ENCODE measurements at regions not wholly inside any gene's neighbourhood (a gene's known extent, or its start where the extent isn't known, plus 50 kb on each side); places are given as distances from the start of the nearest gene placed in this dataset.

DNA sequence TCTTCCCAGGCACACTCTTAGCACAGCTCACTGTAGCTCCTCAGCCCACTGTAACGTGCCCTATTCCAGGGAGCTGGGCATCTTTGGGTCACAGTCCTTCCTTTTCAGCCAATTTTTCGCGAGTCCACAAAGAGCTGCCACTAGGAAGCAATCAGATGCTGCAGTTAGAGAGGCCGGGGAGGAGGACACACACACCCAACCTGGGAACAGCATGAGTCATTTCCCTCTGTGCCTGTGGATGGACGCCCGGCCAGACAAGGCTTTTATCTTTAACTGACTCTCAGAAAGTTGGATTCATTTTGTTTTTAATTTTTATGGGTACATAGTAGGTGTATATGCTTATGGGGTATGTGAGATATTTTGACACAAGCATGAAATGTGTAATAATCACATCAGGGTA is 918.6 kb downstream of the UQCRFS1 start:
- Histone ChIP-seq H4K20me1 (ENCODE audit: control insufficient read depth, insufficient read depth) (no peaks in the 10 kb centered on the region), H2AFZ (ENCODE audit: control insufficient read depth, low read depth, low read length) (no peak overlapping the region), H3K27ac (ENCODE audit: control insufficient read depth, insufficient read depth) (no peak overlapping the region), H3K36me3 (ENCODE audit: control insufficient read depth in 2 of 2, insufficient read depth in 2 of 2, low read length in 1 of 2) (no peaks in the 10 kb centered on the region), H3K4me1 (ENCODE audit: control insufficient read depth, insufficient read depth, low read length) (no peaks in the 10 kb centered on the region), H3K4me3 (no peak overlapping the region), H3K79me2 (ENCODE audit: control insufficient read depth, insufficient read depth, low read length) (no peaks in the 10 kb centered on the region), H3K27me3 (replicated peaks in 1 of 2; ENCODE audit: control insufficient read depth in 2 of 2, insufficient read depth in 2 of 2, low read length in 1 of 2) (no peaks in the 10 kb centered on the region), H3K4me2 (ENCODE audit: control insufficient read depth, insufficient read depth) (no peak overlapping the region), H3K9ac (ENCODE audit: control insufficient read depth, insufficient read depth, low read length) (no peak overlapping the region), H3K9me3 (replicated peaks; ENCODE audit: control insufficient read depth, insufficient read depth, low read length) (no peaks in the 10 kb centered on the region)
- ChIA-PET CTCF (no interaction called here), POLR2A (no interaction called here), RAD21 (ENCODE audit: unreplicated experiment) (no interaction called here), SMC1A (ENCODE audit: uncharacterized antibody, unreplicated experiment) (interaction anchor here (1.6 kb wide), 1 partner anchor 217 kb away, joined by 4 read pairs; no protein-coding TSS in a partner anchor)
- WGBS (ENCODE audit: insufficient coverage, insufficient replicate concordance, low lambda C conversion rate, missing lambda C conversion rate): 23% methylated on average over 6 of the region's 6 CpGs
- no TSS peak for BruUV-seq (replicated peaks)
- in situ Hi-C loops (cut with MboI): no loop called here
- DNase-seq (ENCODE audit: low read depth, low spot score) (no peak), FAIRE-seq (no peak), ATAC-seq (no peak)
- intact Hi-C loops (cut with micrococcal nuclease; ENCODE audit: unreplicated experiment): no loop called here
- no peak for TF ChIP-seq SREBF1 (IDR thresholded peaks at IDR 0.05; ENCODE audit: low read length)
- no peak for TF ChIP-seq RUNX3 (IDR thresholded peaks at IDR 0.05; ENCODE audit: low read length)
- no peak for TF ChIP-seq POLR2AphosphoS2 (IDR thresholded peaks at IDR 0.05; ENCODE audit: low read depth, low read length)
- no peak for TF ChIP-seq TCF12 (IDR thresholded peaks at IDR 0.05; ENCODE audit: low read depth, low read length)
- no peak for TF ChIP-seq ETV6 (conservative IDR thresholded peaks at IDR 0.05 in 1 of 2, IDR thresholded peaks at IDR 0.05 in 1 of 2; ENCODE audit: borderline replicate concordance in 1 of 2, low read depth in 1 of 2)
- TF ChIP-seq TCF3 (IDR thresholded peaks at IDR 0.05; ENCODE audit: borderline replicate concordance, insufficient read depth, low read depth, low read length): no peak
- no peak for TF ChIP-seq ZNF592 (IDR thresholded peaks at IDR 0.05)
- TF ChIP-seq EGR1 (IDR thresholded peaks at IDR 0.05; ENCODE audit: borderline replicate concordance in 1 of 2, low read depth in 2 of 2, low read length in 2 of 2): no peak
- TF ChIP-seq ZNF217 (IDR thresholded peaks at IDR 0.05): no peak
- TF ChIP-seq, protein P1, sequence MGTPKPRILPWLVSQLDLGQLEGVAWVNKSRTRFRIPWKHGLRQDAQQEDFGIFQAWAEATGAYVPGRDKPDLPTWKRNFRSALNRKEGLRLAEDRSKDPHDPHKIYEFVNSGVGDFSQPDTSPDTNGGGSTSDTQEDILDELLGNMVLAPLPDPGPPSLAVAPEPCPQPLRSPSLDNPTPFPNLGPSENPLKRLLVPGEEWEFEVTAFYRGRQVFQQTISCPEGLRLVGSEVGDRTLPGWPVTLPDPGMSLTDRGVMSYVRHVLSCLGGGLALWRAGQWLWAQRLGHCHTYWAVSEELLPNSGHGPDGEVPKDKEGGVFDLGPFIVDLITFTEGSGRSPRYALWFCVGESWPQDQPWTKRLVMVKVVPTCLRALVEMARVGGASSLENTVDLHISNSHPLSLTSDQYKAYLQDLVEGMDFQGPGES (IDR thresholded peaks at IDR 0.05): no peak
